ENCODE measurements at regions not wholly inside any gene's neighbourhood (a gene's known extent, or its start where the extent isn't known, plus 50 kb on each side); places are given as distances from the start of the nearest gene placed in this dataset.

DNA sequence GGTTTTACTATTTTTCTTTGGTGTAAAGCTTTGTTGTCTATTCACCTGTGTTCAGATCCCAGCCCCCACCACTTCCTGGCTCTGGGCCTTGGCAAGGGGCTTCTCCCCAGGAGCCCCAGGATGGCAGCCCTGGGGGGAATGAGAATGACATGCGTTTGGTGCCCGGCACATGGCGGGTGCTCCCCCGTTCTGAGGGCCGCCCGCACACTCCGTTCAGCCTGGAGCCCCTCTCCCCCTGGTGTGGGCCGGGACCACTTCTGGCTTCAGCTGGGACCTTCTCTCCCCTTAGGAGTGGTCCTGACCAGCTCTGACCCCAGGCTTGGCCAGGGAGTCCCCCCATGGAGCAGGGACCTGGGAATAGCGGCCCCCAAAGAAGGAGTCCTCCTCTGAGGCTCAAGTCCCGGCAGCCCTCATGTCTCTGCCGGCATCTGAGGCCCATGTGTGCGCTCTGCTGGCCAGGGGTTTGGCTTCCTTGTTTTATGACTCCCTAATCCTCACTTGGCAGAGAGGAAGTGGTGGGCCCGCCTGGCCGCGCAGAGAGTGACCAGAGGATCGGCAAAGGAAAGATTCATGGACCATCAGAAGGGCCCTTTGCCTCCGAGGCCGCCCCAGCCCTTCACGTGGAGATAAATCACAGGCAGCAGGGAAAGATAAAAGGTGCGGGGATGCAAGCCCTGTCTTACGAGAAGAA lies 57.0 kb upstream of the LMX1B start:
- no peak for DNase-seq

DNA sequence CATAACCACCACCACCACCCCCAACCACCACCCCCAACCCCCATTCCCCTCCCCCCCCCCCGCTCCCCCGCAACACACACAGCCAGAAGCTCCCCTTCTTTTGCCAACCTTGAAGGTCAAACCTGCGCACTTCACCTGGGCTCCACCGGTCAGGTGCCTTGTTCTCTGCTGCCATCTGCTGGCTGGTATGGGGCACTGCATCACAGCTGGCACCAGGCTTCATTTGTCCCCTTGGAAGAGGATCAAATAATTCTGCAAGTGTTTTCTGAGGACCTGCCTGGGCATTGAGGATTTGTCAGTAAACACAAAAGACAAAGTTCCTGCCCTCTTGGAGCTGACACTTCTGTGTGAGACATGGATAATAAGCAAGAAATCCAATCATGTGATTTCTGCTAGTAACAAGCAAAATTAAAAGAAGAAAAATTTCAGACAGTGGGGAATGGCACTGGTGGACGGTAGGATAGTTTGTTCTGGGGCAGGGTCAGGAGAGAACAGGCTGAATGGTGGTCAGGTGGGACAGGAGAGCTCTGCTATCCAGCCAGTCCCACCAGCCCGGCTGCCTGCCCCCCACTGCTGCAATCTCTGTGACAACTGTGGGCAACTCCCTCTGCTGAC lies 55.6 kb upstream of the LMX1B start:
- peak; percentile 61 for DNase-seq

DNA sequence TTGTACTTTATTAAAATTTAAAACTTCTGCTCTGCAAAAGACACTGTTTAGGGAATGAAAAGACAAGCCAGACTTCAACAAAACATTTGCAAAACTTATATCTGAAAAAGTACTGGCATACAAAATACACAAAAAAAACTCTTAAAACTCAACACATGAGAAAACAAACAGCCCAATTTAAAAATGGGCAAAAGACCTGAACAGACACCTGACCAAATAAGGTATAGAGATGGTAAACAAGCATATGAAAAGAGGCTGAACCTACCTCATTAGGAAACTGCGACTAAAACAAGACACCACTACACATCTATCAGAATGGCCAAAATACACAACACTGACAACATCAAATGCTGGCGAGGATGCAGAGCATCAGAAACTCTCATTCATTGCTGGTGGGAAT lies 54.4 kb upstream of the LMX1B start:
- no peak for DNase-seq

DNA sequence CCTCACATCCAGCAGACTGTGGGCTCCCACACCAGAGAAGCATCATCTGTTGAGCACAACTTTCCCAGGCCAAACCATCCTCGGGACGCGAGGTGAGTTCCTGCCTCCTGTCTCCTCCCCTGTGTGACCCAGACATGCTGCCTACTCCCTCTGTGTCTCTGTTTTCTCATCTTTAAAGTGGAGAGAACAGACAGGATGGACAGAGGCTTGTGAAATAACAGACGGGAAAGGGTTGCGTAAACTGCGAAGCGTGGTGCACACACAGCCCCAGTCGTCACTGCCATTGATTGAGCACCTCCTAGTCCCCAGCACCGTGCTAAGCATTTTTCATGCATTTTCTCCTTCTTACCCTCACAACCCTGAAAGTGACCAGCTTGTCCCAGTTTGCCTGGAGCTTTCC lies 52.1 kb upstream of the LMX1B start:
- DNase-seq, result no peak

DNA sequence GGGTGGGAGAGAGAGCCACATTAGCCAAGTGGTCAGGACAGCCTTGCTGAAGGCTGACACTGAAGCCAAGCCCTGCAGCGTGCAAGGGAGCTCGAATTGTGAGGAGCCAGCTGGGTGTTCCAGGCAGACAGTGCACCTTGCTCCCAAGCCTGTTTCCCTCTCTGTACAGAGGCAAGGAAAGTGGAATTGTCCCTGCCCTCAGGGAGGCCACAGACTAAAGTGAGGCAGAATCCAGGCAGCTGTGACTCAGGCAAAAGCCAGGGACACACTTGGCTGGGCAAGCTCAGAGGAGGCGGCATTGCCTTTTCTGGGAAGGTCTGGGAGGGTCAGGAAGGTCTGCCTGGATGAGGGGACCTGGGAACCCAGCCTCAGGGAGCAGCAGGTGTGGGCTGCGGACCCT lies 50.2 kb upstream of the LMX1B start:
- DNase-seq, result no peak
